Right lobe of liver (tissue), 4 donors: ENCODE measurements at regions not wholly inside any gene's neighbourhood (a gene's known extent, or its start where the extent isn't known, plus 50 kb on each side); places are given as distances from the start of the nearest gene placed in this dataset.

Experiments used
- CTCF ChIP-seq, 4 donors: fragments of 200-600 bp in 3 of 4; fragments of 450-650 bp in 1 of 4; IDR thresholded peaks; one replicate each; pipeline versions ENCODE4 v1.5.1 to v1.8.0; 2016 to 2022; ENCODE audit warnings: antibody characterized with exemption in 4 of 4, mild to moderate bottlenecking in 2 of 4
- POLR2A ChIP-seq: fragments of 450-650 bp; IDR thresholded peaks from one replicate; pipeline ENCODE4 v1.6.1; 2017; ENCODE audit warnings: antibody characterized with exemption, mild to moderate bottlenecking
- donor health status: DM: no; HTN: no; CAD: no.
- donor health status: DM: no; HTN: no; CAD: no.
- donor health status: DM: no; HTN: yes; CAD: no.

DNA sequence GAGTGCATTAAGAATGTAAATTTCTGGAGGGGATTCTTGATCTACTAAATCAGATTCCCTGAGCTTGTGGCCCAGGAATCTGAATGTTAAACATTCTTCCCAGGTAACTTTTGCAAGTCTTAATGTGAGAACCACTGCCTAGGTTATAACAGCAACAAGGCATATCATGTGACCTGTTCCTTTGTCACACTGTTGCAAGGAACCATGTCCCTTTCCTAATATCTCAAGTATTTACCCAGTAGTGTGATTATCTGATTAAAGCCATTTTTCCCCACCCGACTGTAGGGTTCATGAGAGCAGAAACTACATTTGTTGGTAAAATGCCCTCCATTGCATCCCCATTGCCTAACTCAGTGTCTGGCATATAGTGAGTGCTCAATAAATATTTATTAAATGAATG, 112.9 kb upstream of the ATP1A1 start:
- TF ChIP-seq CTCF (IDR thresholded peaks at IDR 0.05) (no peak), POLR2A (no peak)
